Activated CD8-positive, alpha-beta T cell treated with anti-CD3 and anti-CD28 coated beads for 36 hours (primary cell): ENCODE measurements at regions not wholly inside any gene's neighbourhood (a gene's known extent, or its start where the extent isn't known, plus 50 kb on each side); places are given as distances from the start of the nearest gene placed in this dataset.

Source experiments
- ATAC-seq: fragments of 200-7000 bp; cut with Tn5 transposase; one replicate; pipeline ENCODE4 v1.10.0; 2021; ENCODE audit warnings: mild to moderate bottlenecking, moderate library complexity
- CTCF ChIA-PET: fragments of 350-600 bp; sonication (Branson Sonifier 250); formaldehyde crosslinking; loops from one replicate; lab custom pipeline; 2021; ENCODE audit warnings: antibody characterized with exemption; lab: Charles Lee
- POLR2A ChIA-PET: fragments of 350-600 bp; sonication (Branson Sonifier 250); formaldehyde crosslinking; loops from one replicate; lab custom pipeline; 2021; ENCODE audit warnings: antibody characterized with exemption; lab: Charles Lee
- DNase-seq: peaks from one replicate; pipeline ENCODE4 v3.0.0-alpha.2; 2020
- H3K27ac Mint-ChIP-seq: one replicate; pipeline ENCODE4 v1.8.0; 2021; ENCODE audit warnings: mild to moderate bottlenecking, mixed read lengths
- H3K27me3 Mint-ChIP-seq: one replicate; pipeline ENCODE4 v1.8.0; 2021; ENCODE audit warnings: mixed read lengths
- H3K36me3 Mint-ChIP-seq: one replicate; pipeline ENCODE4 v1.8.0; 2021; ENCODE audit warnings: low read depth, mixed read lengths
- H3K4me1 Mint-ChIP-seq: one replicate; pipeline ENCODE4 v1.8.0; 2021; ENCODE audit warnings: low read depth, mixed read lengths
- H3K4me3 Mint-ChIP-seq: one replicate; pipeline ENCODE4 v1.8.0; 2021; ENCODE audit warnings: mild to moderate bottlenecking, moderate library complexity, mixed read lengths
- H3K9me3 Mint-ChIP-seq: one replicate; pipeline ENCODE4 v1.8.0; 2021; ENCODE audit warnings: mixed read lengths
- CTCF ChIP-seq: fragments of 200-600 bp; IDR thresholded peaks from one replicate; pipeline ENCODE4 v1.8.0; 2022; ENCODE audit warnings: antibody characterized with exemption, mild to moderate bottlenecking
- intact Hi-C: fragments of 100-400 bp; cut with micrococcal nuclease; formaldehyde crosslinking; loops from one replicate; pipeline ENCODE4 v1.10.0; 2022

DNA sequence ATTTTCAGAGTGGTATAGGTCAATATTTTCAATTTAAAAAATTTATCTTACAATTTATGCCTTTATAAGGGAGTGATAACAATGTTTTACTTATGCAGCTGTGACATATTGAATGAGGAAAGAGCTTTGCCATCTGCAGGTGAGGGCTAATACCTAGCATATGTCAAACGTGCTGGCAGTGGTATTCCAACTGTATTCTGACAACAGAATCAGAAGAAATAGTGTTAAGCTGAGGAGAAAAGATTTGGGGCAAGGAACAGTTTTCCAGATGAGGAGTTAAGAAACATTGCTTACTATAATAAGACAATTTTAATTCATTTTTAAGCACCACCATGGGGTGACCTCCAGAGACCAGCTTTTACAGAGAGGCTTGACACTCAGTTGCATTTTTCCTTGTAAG is 267.8 kb upstream of the ZNF608 start:
- Mint-ChIP-seq H3K27me3 (no peaks in the 10 kb centered on the region), H3K36me3 (no peaks in the 10 kb centered on the region), H3K4me3 (no peak overlapping the region), H3K9me3 (no peaks in the 10 kb centered on the region), H3K27ac (no peak overlapping the region), H3K4me1 (no peaks in the 10 kb centered on the region)
- ATAC-seq (no peak), DNase-seq (no peak)
- POLR2A ChIA-PET: no interaction called here
- CTCF ChIA-PET: interaction anchor here (1.1 kb wide), 1 partner anchor 341 kb away, joined by 3 read pairs; no protein-coding TSS in a partner anchor
- intact Hi-C loops: no loop called here
- no peak for TF ChIP-seq CTCF

GRCh38 chr5:125017796-125018195 is 271.4 kb upstream of the ZNF608 start:
- ATAC-seq (no peak), DNase-seq (no peak)
- intact Hi-C loops: no loop called here
- no peaks in the 10 kb centered on the region for H3K4me1 Mint-ChIP-seq
- H3K27ac Mint-ChIP-seq: no peak overlapping the region
- peaks cover 2% of the 10 kb centered on the region for H3K27me3 Mint-ChIP-seq
- no peak overlapping the region for H3K4me3 Mint-ChIP-seq
- TF ChIP-seq CTCF: no peak
- CTCF ChIA-PET: no interaction called here
- H3K36me3 Mint-ChIP-seq: no peaks in the 10 kb centered on the region
- H3K9me3 Mint-ChIP-seq: no peaks in the 10 kb centered on the region
- POLR2A ChIA-PET: no interaction called here

- ATAC-seq: no peak
- Mint-ChIP-seq H3K36me3 (no peaks in the 10 kb centered on the region), H3K27ac (no peak overlapping the region), H3K4me1 (no peaks in the 10 kb centered on the region), H3K4me3 (no peak overlapping the region), H3K27me3 (peaks cover 2% of the 10 kb centered on the region), H3K9me3 (no peaks in the 10 kb centered on the region)
- no peak for TF ChIP-seq CTCF
- ChIA-PET POLR2A (no interaction called here), CTCF (interaction anchor here (0.8 kb wide), 1 partner anchor 14 kb away, joined by 3 read pairs; no protein-coding TSS in a partner anchor)
- intact Hi-C loops: no loop called here
- DNase-seq: no peak
These were observed 277.2 kb upstream of the ZNF608 start for GRCh38 chr5:125023673-125024072.

DNA sequence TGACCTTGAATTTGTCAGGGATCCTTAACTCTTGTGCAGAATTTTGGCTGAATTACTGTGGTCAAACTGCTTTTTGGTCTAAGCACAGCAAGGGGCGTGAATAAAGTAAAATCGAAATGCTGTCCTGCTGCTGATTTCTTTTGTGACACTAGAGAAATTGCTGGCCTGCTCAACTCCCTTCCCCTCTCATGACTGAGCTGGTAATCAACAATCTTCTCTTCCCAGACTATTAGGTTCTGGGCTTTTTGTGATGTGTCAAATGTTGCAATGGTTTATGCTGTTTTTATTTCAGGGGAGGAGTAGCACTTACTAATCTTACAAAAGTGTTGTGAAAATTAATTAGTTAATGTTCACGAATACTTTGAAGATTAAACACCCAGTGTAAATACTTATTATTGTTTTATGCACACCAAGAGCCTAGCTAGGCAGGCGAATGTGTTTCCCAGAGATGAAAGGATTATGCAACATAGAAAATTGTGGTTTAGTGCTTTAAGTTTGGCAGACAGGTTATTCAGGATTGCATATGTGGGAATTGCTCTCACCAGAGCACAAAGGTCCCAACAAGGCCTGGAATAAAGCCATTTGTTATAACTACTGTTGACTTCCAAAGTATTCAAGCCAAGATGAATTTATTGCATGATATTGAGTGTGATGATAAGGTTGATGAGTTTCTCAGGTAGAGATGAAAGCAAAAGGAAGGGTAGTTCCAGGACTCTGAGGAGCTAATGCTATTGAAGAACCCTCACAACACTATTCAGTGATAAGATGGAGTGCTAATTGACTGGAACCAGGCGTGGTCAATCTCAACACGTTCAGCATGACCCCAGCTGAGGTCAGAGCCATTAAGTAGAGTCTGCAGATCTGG is 280.7 kb upstream of the ZNF608 start:
- Mint-ChIP-seq H3K36me3 (no peaks in the 10 kb centered on the region), H3K4me3 (no peak overlapping the region), H3K9me3 (no peaks in the 10 kb centered on the region), H3K27ac (no peak overlapping the region), H3K4me1 (no peaks in the 10 kb centered on the region), H3K27me3 (no peaks in the 10 kb centered on the region)
- DNase-seq (no peak), ATAC-seq (no peak)
- no peak for TF ChIP-seq CTCF
- CTCF ChIA-PET: interaction anchor here (1.6 kb wide), 1 partner anchor 16 kb away, joined by 3 read pairs; no protein-coding TSS in a partner anchor
- POLR2A ChIA-PET: interaction anchor here (0.7 kb wide), 1 partner anchor 15 kb away, joined by 3 read pairs; no protein-coding TSS in a partner anchor
- intact Hi-C loops: no loop called here

DNA sequence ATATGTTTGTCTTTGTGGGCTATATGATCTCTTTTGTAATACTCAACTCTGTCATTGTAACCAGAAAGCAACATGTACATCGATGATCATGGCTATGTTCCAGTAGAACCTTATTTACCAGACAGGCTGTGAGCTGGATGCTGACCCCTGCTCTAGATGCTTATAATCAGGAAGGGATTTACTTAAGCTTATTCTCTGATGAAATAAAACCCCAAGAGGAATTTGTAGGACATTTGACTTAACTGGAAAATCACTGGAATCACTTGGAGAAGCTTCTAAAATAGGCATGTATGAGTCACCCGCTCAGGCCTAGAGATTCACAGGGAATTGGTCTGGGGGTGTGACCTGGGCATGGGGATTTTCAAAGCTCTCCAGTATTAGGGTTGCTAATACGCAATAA is 285.8 kb upstream of the ZNF608 start:
- ATAC-seq (no peak), DNase-seq (no peak)
- Mint-ChIP-seq H3K27ac (no peak overlapping the region), H3K4me3 (no peak overlapping the region), H3K27me3 (no peaks in the 10 kb centered on the region), H3K36me3 (no peaks in the 10 kb centered on the region), H3K9me3 (no peaks in the 10 kb centered on the region), H3K4me1 (no peaks in the 10 kb centered on the region)
- intact Hi-C loops: no loop called here
- ChIA-PET POLR2A (no interaction called here), CTCF (no interaction called here)
- no peak for TF ChIP-seq CTCF
